Loucy (cell line): ENCODE measurements at regions not wholly inside any gene's neighbourhood (a gene's known extent, or its start where the extent isn't known, plus 50 kb on each side); places are given as distances from the start of the nearest gene placed in this dataset.

Source experiments
- H2AFZ ChIP-seq: fragments of 200-600 bp; sonication (generic); 2 replicates; pipeline ENCODE4 v1.6.0; 2016; ENCODE audit warnings: antibody characterized with exemption, mild to moderate bottlenecking, low read length, moderate library complexity
- H3F3A ChIP-seq: fragments of 200-600 bp; 2 replicates; pipeline ENCODE4 v1.6.0; 2016; ENCODE audit warnings: antibody characterized with exemption, low read depth, mild to moderate bottlenecking
- H3K27me3 ChIP-seq: fragments of 200-600 bp; sonication (generic); 2 replicates; pipeline ENCODE4 v1.6.1; 2014; ENCODE audit warnings: low read length, mild to moderate bottlenecking; ENCODE audit not compliant: insufficient read depth, poor library complexity, severe bottlenecking
- H3K36me3 ChIP-seq: fragments of 200-600 bp; sonication (generic); 2 replicates; pipeline ENCODE4 v1.6.1; 2016; ENCODE audit warnings: low read length; ENCODE audit not compliant: insufficient read depth
- H3K4me1 ChIP-seq: fragments of 200-600 bp; sonication (generic); 2 replicates; pipeline ENCODE4 v1.5.1; 2014; ENCODE audit warnings: low read length, mild to moderate bottlenecking; ENCODE audit not compliant: insufficient read depth, poor library complexity, severe bottlenecking
- H3K4me2 ChIP-seq: fragments of 200-600 bp; sonication (generic); 2 replicates; pipeline ENCODE4 v1.6.0; 2014; ENCODE audit warnings: antibody characterized with exemption, low read length, low read depth, mild to moderate bottlenecking; ENCODE audit not compliant: poor library complexity, severe bottlenecking
- H3K4me3 ChIP-seq: fragments of 200-600 bp; sonication (generic); 2 replicates; pipeline ENCODE4 v1.5.1; 2014; ENCODE audit warnings: low read length, mild to moderate bottlenecking, mixed read lengths; ENCODE audit not compliant: poor library complexity, severe bottlenecking
- H3K79me2 ChIP-seq: fragments of 200-600 bp; sonication (generic); 2 replicates; pipeline ENCODE4 v1.6.1; 2014; ENCODE audit warnings: low read length; ENCODE audit not compliant: insufficient read depth
- H3K9ac ChIP-seq: fragments of 200-600 bp; sonication (generic); 2 replicates; pipeline ENCODE4 v1.6.0; 2014; ENCODE audit warnings: mild to moderate bottlenecking, low read depth, low read length, moderate library complexity; ENCODE audit not compliant: poor library complexity, severe bottlenecking
- H3K9me2 ChIP-seq: fragments of 200-600 bp; sonication (generic); replicated peaks from 2 replicates; pipeline ENCODE4 v1.6.1; 2016; ENCODE audit warnings: low read depth, low read length, mixed read lengths
- H3K9me3 ChIP-seq: fragments of 200-600 bp; sonication (generic); 2 replicates; pipeline ENCODE4 v1.6.1; 2014; ENCODE audit warnings: mild to moderate bottlenecking, antibody characterized with exemption, low read length, low read depth; ENCODE audit not compliant: insufficient read depth
- H4K20me1 ChIP-seq: fragments of 200-600 bp; sonication (generic); 2 replicates; pipeline ENCODE4 v1.6.0; 2014; ENCODE audit warnings: antibody characterized with exemption, low read length, mild to moderate bottlenecking; ENCODE audit not compliant: insufficient read depth, poor library complexity, severe bottlenecking
- CTCF ChIP-seq: fragments of 200-600 bp; sonication (generic); conservative IDR thresholded peaks from 2 replicates; pipeline ENCODE4 v1.5.1; 2014; ENCODE audit warnings: mild to moderate bottlenecking, antibody characterized with exemption, low read length
- EZH2phosphoT487 ChIP-seq: fragments of 200-600 bp; IDR thresholded peaks from 2 replicates; pipeline ENCODE4 v1.6.1; 2018; ENCODE audit warnings: antibody characterized with exemption, mild to moderate bottlenecking, moderate library complexity, borderline replicate concordance

- H3K9me2 ChIP-seq = no peaks in the 10 kb centered on the region
- H3K4me3 ChIP-seq = no peak overlapping the region
- no peak overlapping the region for H2AFZ ChIP-seq
- no peaks in the 10 kb centered on the region for H3K79me2 ChIP-seq
- H3F3A ChIP-seq = no peaks in the 10 kb centered on the region
- no peaks in the 10 kb centered on the region for H3K36me3 ChIP-seq
- no peaks in the 10 kb centered on the region for H3K4me1 ChIP-seq
- H4K20me1 ChIP-seq = no peaks in the 10 kb centered on the region
- no peak for TF ChIP-seq EZH2phosphoT487
- no peak for TF ChIP-seq CTCF
- no peaks in the 10 kb centered on the region for H3K27me3 ChIP-seq
- peaks cover 3% of the 10 kb centered on the region; the same call in 1 of the 2 replicates for H3K9me3 ChIP-seq
- no peak overlapping the region for H3K9ac ChIP-seq
- H3K4me2 ChIP-seq = no peak overlapping the region
Measured at GRCh38 chr5:6080930-6081726, 297.2 kb downstream of the MED10 start.

- Histone ChIP-seq H4K20me1 (no peaks in the 10 kb centered on the region), H3K9ac (no peak overlapping the region), H3K79me2 (no peaks in the 10 kb centered on the region), H3K4me2 (no peak overlapping the region), H3K36me3 (no peaks in the 10 kb centered on the region), H3K9me3 (peaks cover 3% of the 10 kb centered on the region; the same call in 1 of the 2 replicates), H3K9me2 (no peaks in the 10 kb centered on the region), H3K4me3 (no peak overlapping the region), H3K4me1 (no peaks in the 10 kb centered on the region), H3F3A (no peaks in the 10 kb centered on the region), H2AFZ (no peak overlapping the region), H3K27me3 (no peaks in the 10 kb centered on the region)
- TF ChIP-seq EZH2phosphoT487 = no peak
Measured at GRCh38 chr5:6080436-6080835, 297.9 kb downstream of the MED10 start.

- Histone ChIP-seq H2AFZ (no peak overlapping the region), H3K4me1 (no peaks in the 10 kb centered on the region)
- TF ChIP-seq CTCF (no peak), EZH2phosphoT487 (no peak)
Measured at GRCh38 chr5:6078881-6079280, 299.5 kb downstream of the MED10 start.

More at GRCh38 chr5:6078881-6079280, 299.5 kb downstream of the MED10 start:
- Histone ChIP-seq H3F3A (no peaks in the 10 kb centered on the region), H3K79me2 (no peaks in the 10 kb centered on the region), H3K9ac (no peak overlapping the region), H4K20me1 (no peaks in the 10 kb centered on the region), H3K4me2 (no peak overlapping the region), H3K4me3 (no peak overlapping the region), H3K9me3 (peaks cover 3% of the 10 kb centered on the region; the same call in 1 of the 2 replicates), H3K27me3 (no peaks in the 10 kb centered on the region), H3K9me2 (no peaks in the 10 kb centered on the region), H3K36me3 (no peaks in the 10 kb centered on the region)
